PC-3 (cell line): ENCODE measurements at regions not wholly inside any gene's neighbourhood (a gene's known extent, or its start where the extent isn't known, plus 50 kb on each side); places are given as distances from the start of the nearest gene placed in this dataset.

Experiments used
- EZH2 ChIP-seq: fragments of 300-600 bp; sonication (generic); IDR thresholded peaks from one replicate; pipeline ENCODE4 v1.6.1; 2017; ENCODE audit warnings: antibody characterized with exemption, mild to moderate bottlenecking, low read length; ENCODE audit not compliant: unreplicated experiment
- TF ChIP-seq, protein P1 (sequence below): fragments of 300-600 bp; sonication (generic); conservative IDR thresholded peaks from 2 replicates; pipeline ENCODE4 v1.5.1; 2017; ENCODE audit warnings: antibody characterized with exemption, low read depth, mild to moderate bottlenecking, low read length

DNA sequence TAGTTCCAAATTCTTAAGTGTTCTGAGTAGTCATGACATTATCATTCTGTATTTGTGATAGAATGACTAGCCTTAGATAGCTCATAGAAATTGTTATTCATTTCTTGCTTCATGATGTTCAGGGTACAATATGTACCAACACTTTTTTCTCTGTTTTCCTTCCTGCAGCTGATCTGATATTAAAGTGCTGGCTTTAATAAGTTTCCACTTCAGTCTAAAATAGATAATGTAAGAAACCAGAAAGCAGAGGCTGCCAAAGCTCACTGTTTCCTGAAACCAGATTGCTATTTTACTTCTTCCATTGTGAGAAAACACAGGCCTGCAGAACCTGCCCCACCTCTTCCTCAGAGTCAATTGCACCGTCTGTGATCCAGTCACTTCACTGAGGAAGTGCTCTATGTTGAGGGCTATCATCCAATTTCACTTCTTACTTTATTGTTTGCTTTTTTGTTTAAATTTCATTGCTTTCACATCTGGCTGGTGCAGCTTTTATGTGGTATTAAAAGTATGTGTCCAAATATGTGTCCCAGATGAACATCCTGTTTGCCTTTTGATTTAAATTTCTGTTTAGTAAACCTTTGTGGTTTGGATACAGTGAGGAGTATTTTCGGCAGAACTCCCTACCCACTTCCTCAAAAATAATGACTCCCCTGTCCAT lies 652.1 kb downstream of the ANKRD50 start:
- TF ChIP-seq, protein P1, sequence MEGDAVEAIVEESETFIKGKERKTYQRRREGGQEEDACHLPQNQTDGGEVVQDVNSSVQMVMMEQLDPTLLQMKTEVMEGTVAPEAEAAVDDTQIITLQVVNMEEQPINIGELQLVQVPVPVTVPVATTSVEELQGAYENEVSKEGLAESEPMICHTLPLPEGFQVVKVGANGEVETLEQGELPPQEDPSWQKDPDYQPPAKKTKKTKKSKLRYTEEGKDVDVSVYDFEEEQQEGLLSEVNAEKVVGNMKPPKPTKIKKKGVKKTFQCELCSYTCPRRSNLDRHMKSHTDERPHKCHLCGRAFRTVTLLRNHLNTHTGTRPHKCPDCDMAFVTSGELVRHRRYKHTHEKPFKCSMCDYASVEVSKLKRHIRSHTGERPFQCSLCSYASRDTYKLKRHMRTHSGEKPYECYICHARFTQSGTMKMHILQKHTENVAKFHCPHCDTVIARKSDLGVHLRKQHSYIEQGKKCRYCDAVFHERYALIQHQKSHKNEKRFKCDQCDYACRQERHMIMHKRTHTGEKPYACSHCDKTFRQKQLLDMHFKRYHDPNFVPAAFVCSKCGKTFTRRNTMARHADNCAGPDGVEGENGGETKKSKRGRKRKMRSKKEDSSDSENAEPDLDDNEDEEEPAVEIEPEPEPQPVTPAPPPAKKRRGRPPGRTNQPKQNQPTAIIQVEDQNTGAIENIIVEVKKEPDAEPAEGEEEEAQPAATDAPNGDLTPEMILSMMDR: no peak
- TF ChIP-seq EZH2: no peak
